PC-3 (cell line): ENCODE measurements at regions not wholly inside any gene's neighbourhood (a gene's known extent, or its start where the extent isn't known, plus 50 kb on each side); places are given as distances from the start of the nearest gene placed in this dataset.

Experiments used
- EZH2 ChIP-seq: fragments of 300-600 bp; sonication (generic); IDR thresholded peaks from one replicate; pipeline ENCODE4 v1.6.1; 2017; ENCODE audit warnings: antibody characterized with exemption, mild to moderate bottlenecking, low read length; ENCODE audit not compliant: unreplicated experiment
- EZH2phosphoT487 ChIP-seq: fragments of 300-600 bp; sonication (generic); IDR thresholded peaks from 2 replicates; pipeline ENCODE4 v1.6.1; 2018; ENCODE audit warnings: mild to moderate bottlenecking, antibody characterized with exemption, low read length, borderline replicate concordance

DNA sequence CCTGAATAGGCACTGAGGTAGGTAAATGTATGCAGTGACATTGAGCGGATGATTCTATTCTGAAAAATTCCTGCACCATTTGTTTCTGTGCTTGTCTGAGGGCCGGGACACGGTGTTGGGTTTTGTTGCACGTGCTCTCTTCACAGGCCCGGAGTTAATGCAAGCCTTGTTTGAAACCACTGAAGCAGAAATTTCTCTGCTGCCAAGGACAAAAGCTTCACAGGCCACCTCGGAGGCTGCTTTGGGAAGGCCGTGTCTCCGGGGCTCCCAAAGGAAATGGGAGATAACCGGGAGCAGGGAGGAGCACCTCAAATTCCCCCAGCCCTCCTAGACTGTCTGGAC, 179.4 kb downstream of the OPA1 start:
- TF ChIP-seq EZH2phosphoT487 (no peak), EZH2 (no peak)
